Chondrocyte (in vitro differentiated cells): ENCODE measurements at regions not wholly inside any gene's neighbourhood (a gene's known extent, or its start where the extent isn't known, plus 50 kb on each side); places are given as distances from the start of the nearest gene placed in this dataset.

Experiments used
- DNase-seq: peaks from one replicate; pipeline ENCODE4 v3.0.0; 2021; ENCODE audit warnings: mixed read lengths, low spot score
- H3K27ac Mint-ChIP-seq: one replicate; pipeline ENCODE4 v1.8.0; 2021; ENCODE audit warnings: mild to moderate bottlenecking, moderate library complexity, mixed read lengths; ENCODE audit not compliant: unreplicated experiment
- H3K27me3 Mint-ChIP-seq: 2 replicates; pipeline ENCODE4 v1.8.0; 2021; ENCODE audit warnings: low read depth, mixed read lengths
- H3K36me3 Mint-ChIP-seq: 2 replicates; pipeline ENCODE4 v1.8.0; 2021; ENCODE audit warnings: low read depth, mixed read lengths
- H3K4me1 Mint-ChIP-seq: 2 replicates; pipeline ENCODE4 v1.8.0; 2021; ENCODE audit warnings: low read depth, mild to moderate bottlenecking, mixed read lengths
- H3K4me3 Mint-ChIP-seq: one replicate; pipeline ENCODE4 v1.8.0; 2021; ENCODE audit warnings: mild to moderate bottlenecking, moderate library complexity, mixed read lengths; ENCODE audit not compliant: unreplicated experiment
- H3K9me3 Mint-ChIP-seq: 2 replicates; pipeline ENCODE4 v1.8.0; 2021; ENCODE audit warnings: low read depth, mixed read lengths
- CTCF ChIP-seq: fragments of 200-600 bp; sonication (generic); IDR thresholded peaks from 2 replicates; pipeline ENCODE4 v1.5.0; 2021; ENCODE audit warnings: antibody characterized with exemption, mild to moderate bottlenecking, moderate library complexity

DNA sequence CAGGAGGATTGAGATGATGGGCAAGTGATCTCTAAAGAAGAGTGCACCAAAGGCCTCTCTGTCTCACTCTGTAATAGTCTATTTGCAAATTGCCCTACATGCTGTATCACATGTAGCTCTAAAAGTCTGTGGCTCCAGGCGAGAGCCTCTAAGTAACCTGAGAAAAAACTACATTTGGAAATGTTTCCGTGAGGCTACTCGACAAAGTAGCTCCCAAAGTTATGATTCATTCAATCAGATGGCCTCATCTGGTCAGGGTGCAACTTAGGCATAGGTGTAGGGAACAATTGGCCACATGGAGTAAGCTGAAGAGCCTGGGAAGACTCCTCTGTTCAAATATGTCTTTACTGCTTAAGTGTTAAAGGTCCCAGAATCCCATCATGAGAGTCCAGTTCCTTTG is 155.4 kb upstream of the PLEKHG7 start:
- Mint-ChIP-seq H3K36me3 (no peaks in the 10 kb centered on the region), H3K27me3 (no peaks in the 10 kb centered on the region), H3K9me3 (no peaks in the 10 kb centered on the region), H3K4me3 (no peak overlapping the region), H3K27ac (no peak overlapping the region), H3K4me1 (no peaks in the 10 kb centered on the region)
- no peak for DNase-seq
- TF ChIP-seq CTCF: no peak

- DNase-seq: no peak
- Mint-ChIP-seq H3K27me3 (no peaks in the 10 kb centered on the region), H3K36me3 (peaks cover 2% of the 10 kb centered on the region), H3K4me1 (no peaks in the 10 kb centered on the region), H3K27ac (no peak overlapping the region), H3K9me3 (no peaks in the 10 kb centered on the region), H3K4me3 (no peak overlapping the region)
- no peak for TF ChIP-seq CTCF
These were observed 156.0 kb upstream of the PLEKHG7 start for GRCh38 chr12:92546635-92547348.

DNA sequence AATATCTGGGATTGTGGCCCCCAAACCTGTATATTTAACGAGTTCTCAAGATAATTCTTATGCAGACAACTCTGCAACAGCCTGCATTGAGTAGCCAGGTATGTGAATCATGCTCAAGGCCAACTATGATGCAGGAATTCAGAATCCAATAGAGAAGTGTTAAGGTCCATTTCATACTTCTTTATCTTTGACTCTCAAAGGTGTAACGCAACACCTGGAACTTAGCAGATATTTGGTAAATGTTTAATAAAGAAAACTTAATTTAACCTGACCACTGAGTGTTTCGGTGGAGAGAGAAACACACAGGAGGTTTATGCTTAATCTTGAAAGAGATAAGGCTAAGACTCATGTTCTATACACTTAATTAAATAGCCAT is 156.5 kb upstream of the PLEKHG7 start:
- Mint-ChIP-seq H3K9me3 (no peaks in the 10 kb centered on the region), H3K4me3 (no peak overlapping the region), H3K27me3 (no peaks in the 10 kb centered on the region), H3K27ac (no peak overlapping the region), H3K36me3 (peaks cover 2% of the 10 kb centered on the region), H3K4me1 (no peaks in the 10 kb centered on the region)
- no peak for DNase-seq
- TF ChIP-seq CTCF: no peak

GRCh38 chr12:92544322-92544721 is 158.5 kb upstream of the PLEKHG7 start:
- no peak for TF ChIP-seq CTCF
- no peaks in the 10 kb centered on the region for H3K9me3 Mint-ChIP-seq
- H3K4me3 Mint-ChIP-seq: no peak overlapping the region
- no peak for DNase-seq
- no peaks in the 10 kb centered on the region for H3K27me3 Mint-ChIP-seq
- H3K36me3 Mint-ChIP-seq: peaks cover 2% of the 10 kb centered on the region
- H3K4me1 Mint-ChIP-seq: peaks cover 12% of the 10 kb centered on the region
- no peak overlapping the region for H3K27ac Mint-ChIP-seq

GRCh38 chr12:92543840-92544239 is 158.9 kb upstream of the PLEKHG7 start:
- Mint-ChIP-seq H3K4me1 (peaks cover 16% of the 10 kb centered on the region), H3K27ac (no peak overlapping the region), H3K36me3 (peaks cover 2% of the 10 kb centered on the region), H3K4me3 (no peak overlapping the region), H3K9me3 (no peaks in the 10 kb centered on the region), H3K27me3 (no peaks in the 10 kb centered on the region)
- TF ChIP-seq CTCF: no peak
- no peak for DNase-seq
